GM23338 (cell line): ENCODE measurements at regions not wholly inside any gene's neighbourhood (a gene's known extent, or its start where the extent isn't known, plus 50 kb on each side); places are given as distances from the start of the nearest gene placed in this dataset.

Experiments used
- ATAC-seq: fragments of 200-7000 bp; cut with Tn5 transposase; 3 replicates; pipeline ENCODE4 v1.9.1; 2020
- DNase-seq: peaks from one replicate; pipeline ENCODE4 v3.0.0-alpha.2; 2015; ENCODE audit warnings: low spot score
- H2AFZ ChIP-seq: fragments of 200-600 bp; sonication (generic); 2 replicates; pipeline ENCODE4 v1.8.0; 2016; ENCODE audit warnings: antibody characterized with exemption, mild to moderate bottlenecking, moderate library complexity
- H3F3A ChIP-seq: fragments of 200-600 bp; sonication (generic); replicated peaks from 2 replicates; pipeline ENCODE4 v1.8.0; 2017; ENCODE audit warnings: antibody characterized with exemption, mixed run types, low read depth
- H3K27ac ChIP-seq: fragments of 200-600 bp; sonication (generic); 2 replicates; pipeline ENCODE4 v1.6.1; 2016; ENCODE audit warnings: low read depth
- H3K27me3 ChIP-seq: fragments of 200-600 bp; sonication (generic); 2 replicates; pipeline ENCODE4 v1.8.0; 2016; ENCODE audit warnings: mild to moderate bottlenecking, mixed run types, moderate library complexity; ENCODE audit not compliant: insufficient read depth
- H3K36me3 ChIP-seq: fragments of 200-600 bp; sonication (generic); 2 replicates; pipeline ENCODE4 v1.8.0; 2016; ENCODE audit warnings: mild to moderate bottlenecking; ENCODE audit not compliant: insufficient read depth
- H3K4me1 ChIP-seq: fragments of 200-600 bp; sonication (generic); 2 replicates; pipeline ENCODE4 v1.8.0; 2016; ENCODE audit warnings: mild to moderate bottlenecking, moderate library complexity; ENCODE audit not compliant: insufficient read depth
- H3K4me2 ChIP-seq: fragments of 200-600 bp; sonication (generic); 2 replicates; pipeline ENCODE4 v1.7.1; 2017; ENCODE audit warnings: mixed run types
- H3K4me3 ChIP-seq: fragments of 200-600 bp; sonication (generic); 2 replicates; pipeline ENCODE4 v1.6.1; 2016; ENCODE audit warnings: mixed run types
- H3K79me2 ChIP-seq: fragments of 200-600 bp; sonication (generic); replicated peaks from 2 replicates; pipeline ENCODE4 v1.8.0; 2017; ENCODE audit warnings: mild to moderate bottlenecking; ENCODE audit not compliant: insufficient read depth
- H3K9me2 ChIP-seq: fragments of 200-600 bp; sonication (generic); 2 replicates; pipeline ENCODE4 v1.8.0; 2017; ENCODE audit not compliant: insufficient read depth
- H4K20me1 ChIP-seq: fragments of 200-600 bp; sonication (generic); replicated peaks from 2 replicates; pipeline ENCODE4 v1.8.0; 2017; ENCODE audit warnings: mild to moderate bottlenecking; ENCODE audit not compliant: insufficient read depth
- H3K27ac Mint-ChIP-seq: 2 replicates; pipeline ENCODE4 v1.8.0; 2020; ENCODE audit warnings: inconsistent platforms, mild to moderate bottlenecking, moderate library complexity, mixed read lengths
- H3K27me3 Mint-ChIP-seq: 3 replicates; pipeline ENCODE4 v1.8.0; 2022; ENCODE audit warnings: low read depth, mild to moderate bottlenecking, moderate library complexity, mixed read lengths, inconsistent platforms; ENCODE audit not compliant: insufficient read depth, poor library complexity
- H3K36me3 Mint-ChIP-seq: 3 replicates; pipeline ENCODE4 v1.8.0; 2021; ENCODE audit warnings: low read depth, mild to moderate bottlenecking, inconsistent platforms, moderate library complexity, mixed read lengths
- H3K4me1 Mint-ChIP-seq: 3 replicates; pipeline ENCODE4 v1.8.0; 2020; ENCODE audit warnings: mild to moderate bottlenecking, inconsistent platforms, mixed read lengths
- H3K4me3 Mint-ChIP-seq: 3 replicates; pipeline ENCODE4 v1.8.0; 2021; ENCODE audit warnings: moderate library complexity, mild to moderate bottlenecking, inconsistent platforms, mixed read lengths
- H3K9me3 Mint-ChIP-seq: 3 replicates; pipeline ENCODE4 v1.8.0; 2020; ENCODE audit warnings: moderate library complexity, mild to moderate bottlenecking, inconsistent platforms, mixed read lengths
- EZH2 ChIP-seq: fragments of 200-600 bp; sonication (generic); IDR thresholded peaks from one replicate; pipeline ENCODE4 v1.8.0; 2017; ENCODE audit warnings: antibody characterized with exemption, mild to moderate bottlenecking, low read depth; ENCODE audit not compliant: unreplicated experiment
- EZH2phosphoT487 ChIP-seq: fragments of 200-600 bp; sonication (generic); IDR thresholded peaks from one replicate; pipeline ENCODE4 v1.8.1; 2018; ENCODE audit warnings: antibody characterized with exemption; ENCODE audit not compliant: unreplicated experiment
- JUNB ChIP-seq: IDR thresholded peaks from one replicate; pipeline ENCODE4 v1.6.1; 2016; ENCODE audit warnings: antibody characterized with exemption; ENCODE audit not compliant: unreplicated experiment
- NANOG ChIP-seq: IDR thresholded peaks from 2 replicates; pipeline ENCODE4 v1.6.1; 2016; ENCODE audit warnings: antibody characterized with exemption, borderline replicate concordance
- POLR2AphosphoS5 ChIP-seq: IDR thresholded peaks from 2 replicates; pipeline ENCODE4 v1.6.1; 2016; ENCODE audit warnings: antibody characterized with exemption, low read depth
- STAT1 ChIP-seq: IDR thresholded peaks from one replicate; pipeline ENCODE4 v1.6.1; 2016; ENCODE audit warnings: antibody characterized with exemption; ENCODE audit not compliant: unreplicated experiment
- ZNF114 ChIP-seq: fragments of 250-450 bp; sonication (Bioruptor Pico); IDR thresholded peaks from 2 replicates; pipeline ENCODE4 v1.5.0; 2020; ENCODE audit warnings: mild to moderate bottlenecking, moderate library complexity
- ZNF331 ChIP-seq: fragments of 250-450 bp; sonication (Bioruptor Pico); IDR thresholded peaks from 2 replicates; pipeline ENCODE4 v1.5.0; 2020; ENCODE audit warnings: low read depth, mild to moderate bottlenecking, moderate library complexity
- TF ChIP-seq, protein P1 (sequence below): IDR thresholded peaks from one replicate; pipeline ENCODE4 v1.6.1; 2018; ENCODE audit warnings: antibody characterized with exemption; ENCODE audit not compliant: unreplicated experiment
- TF ChIP-seq, protein P2 (sequence below), 2 experiments: fragments of 200-600 bp in 1 of 2; sonication (generic) in 1 of 2; conservative IDR thresholded peaks; 2 replicates each; pipeline versions ENCODE4 v1.5.1 to v1.6.1; 2016 to 2017; ENCODE audit warnings: antibody characterized with exemption in 2 of 2, low read depth in 2 of 2, mild to moderate bottlenecking in 2 of 2, moderate library complexity in 1 of 2
- TF ChIP-seq, protein P3 (sequence below): fragments of 250-450 bp; sonication (Bioruptor Pico); IDR thresholded peaks from 2 replicates; pipeline ENCODE4 v1.5.0; 2020; ENCODE audit warnings: mild to moderate bottlenecking, moderate library complexity

DNA sequence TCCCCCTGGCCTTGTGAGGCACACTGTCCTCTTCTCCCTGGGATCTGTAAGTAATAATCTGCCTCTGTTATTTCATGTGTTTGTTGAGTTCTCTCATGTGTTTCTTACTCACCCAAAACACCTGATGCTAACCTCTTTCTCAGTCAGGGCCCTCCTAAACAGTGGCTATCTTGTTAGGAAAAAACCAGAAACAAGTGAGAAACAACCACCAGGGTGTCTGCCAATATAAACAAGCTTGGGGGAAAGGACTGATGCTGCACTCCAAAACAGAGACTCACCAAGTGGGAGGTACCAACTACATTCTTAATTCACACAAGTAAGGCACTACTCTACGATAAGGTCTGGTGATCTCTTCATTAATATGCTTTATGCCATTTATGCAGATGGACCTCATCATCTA, 564.4 kb downstream of the SEMA5A start:
- Histone ChIP-seq H3K4me3 (no peak overlapping the region), H3K9me2 (no peaks in the 10 kb centered on the region), H3K79me2 (no peaks in the 10 kb centered on the region), H3K27ac (no peak overlapping the region), H3K4me2 (no peak overlapping the region), H3K36me3 (no peaks in the 10 kb centered on the region), H2AFZ (peak overlapping the region; percentile 67; the same call in 1 of the 2 replicates), H3F3A (no peaks in the 10 kb centered on the region), H3K4me1 (no peaks in the 10 kb centered on the region), H4K20me1 (no peaks in the 10 kb centered on the region), H3K27me3 (no peaks in the 10 kb centered on the region)
- no peak for DNase-seq
- peaks cover 6% of the 10 kb centered on the region for H3K27me3 Mint-ChIP-seq
- H3K36me3 Mint-ChIP-seq: no peaks in the 10 kb centered on the region
- H3K4me1 Mint-ChIP-seq: peaks cover 4% of the 10 kb centered on the region; the same call in 1 of the 3 replicates
- no peak for ATAC-seq
- no peak overlapping the region for H3K4me3 Mint-ChIP-seq
- no peak for TF ChIP-seq EZH2
- no peak for TF ChIP-seq ZNF114 (CRISPR knock-in tag)
- TF ChIP-seq, protein P1, sequence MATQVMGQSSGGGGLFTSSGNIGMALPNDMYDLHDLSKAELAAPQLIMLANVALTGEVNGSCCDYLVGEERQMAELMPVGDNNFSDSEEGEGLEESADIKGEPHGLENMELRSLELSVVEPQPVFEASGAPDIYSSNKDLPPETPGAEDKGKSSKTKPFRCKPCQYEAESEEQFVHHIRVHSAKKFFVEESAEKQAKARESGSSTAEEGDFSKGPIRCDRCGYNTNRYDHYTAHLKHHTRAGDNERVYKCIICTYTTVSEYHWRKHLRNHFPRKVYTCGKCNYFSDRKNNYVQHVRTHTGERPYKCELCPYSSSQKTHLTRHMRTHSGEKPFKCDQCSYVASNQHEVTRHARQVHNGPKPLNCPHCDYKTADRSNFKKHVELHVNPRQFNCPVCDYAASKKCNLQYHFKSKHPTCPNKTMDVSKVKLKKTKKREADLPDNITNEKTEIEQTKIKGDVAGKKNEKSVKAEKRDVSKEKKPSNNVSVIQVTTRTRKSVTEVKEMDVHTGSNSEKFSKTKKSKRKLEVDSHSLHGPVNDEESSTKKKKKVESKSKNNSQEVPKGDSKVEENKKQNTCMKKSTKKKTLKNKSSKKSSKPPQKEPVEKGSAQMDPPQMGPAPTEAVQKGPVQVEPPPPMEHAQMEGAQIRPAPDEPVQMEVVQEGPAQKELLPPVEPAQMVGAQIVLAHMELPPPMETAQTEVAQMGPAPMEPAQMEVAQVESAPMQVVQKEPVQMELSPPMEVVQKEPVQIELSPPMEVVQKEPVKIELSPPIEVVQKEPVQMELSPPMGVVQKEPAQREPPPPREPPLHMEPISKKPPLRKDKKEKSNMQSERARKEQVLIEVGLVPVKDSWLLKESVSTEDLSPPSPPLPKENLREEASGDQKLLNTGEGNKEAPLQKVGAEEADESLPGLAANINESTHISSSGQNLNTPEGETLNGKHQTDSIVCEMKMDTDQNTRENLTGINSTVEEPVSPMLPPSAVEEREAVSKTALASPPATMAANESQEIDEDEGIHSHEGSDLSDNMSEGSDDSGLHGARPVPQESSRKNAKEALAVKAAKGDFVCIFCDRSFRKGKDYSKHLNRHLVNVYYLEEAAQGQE: no peak
- no peak for TF ChIP-seq EZH2phosphoT487
- no peaks in the 10 kb centered on the region; the same call in 2 of the 3 replicates for H3K9me3 Mint-ChIP-seq
- H3K27ac Mint-ChIP-seq: no peak overlapping the region

DNA sequence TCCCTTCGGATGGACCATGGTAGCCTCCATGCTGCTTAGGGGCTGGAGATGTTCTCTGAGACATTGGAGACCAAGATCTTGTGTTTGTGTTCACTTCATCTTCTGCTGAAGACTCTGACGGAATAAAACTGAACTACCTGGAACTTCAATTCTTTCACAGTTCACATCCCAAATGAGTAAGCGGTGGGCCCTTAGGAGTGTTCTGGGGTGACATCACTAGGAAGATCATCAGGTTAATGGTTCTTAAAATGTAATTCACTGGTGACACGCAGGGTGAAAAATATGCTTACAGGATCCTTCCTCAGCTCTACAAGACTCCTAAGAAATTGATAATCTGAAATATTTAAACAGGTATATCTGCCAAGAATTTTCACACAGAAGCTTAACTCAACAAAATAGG, 561.5 kb downstream of the SEMA5A start:
- TF ChIP-seq ZNF114 (CRISPR knock-in tag) (no peak), JUNB (no peak), POLR2AphosphoS5 (no peak), ZNF331 (CRISPR knock-in tag) (no peak), STAT1 (no peak), NANOG (no peak), EZH2phosphoT487 (no peak)
- TF ChIP-seq, protein P2, sequence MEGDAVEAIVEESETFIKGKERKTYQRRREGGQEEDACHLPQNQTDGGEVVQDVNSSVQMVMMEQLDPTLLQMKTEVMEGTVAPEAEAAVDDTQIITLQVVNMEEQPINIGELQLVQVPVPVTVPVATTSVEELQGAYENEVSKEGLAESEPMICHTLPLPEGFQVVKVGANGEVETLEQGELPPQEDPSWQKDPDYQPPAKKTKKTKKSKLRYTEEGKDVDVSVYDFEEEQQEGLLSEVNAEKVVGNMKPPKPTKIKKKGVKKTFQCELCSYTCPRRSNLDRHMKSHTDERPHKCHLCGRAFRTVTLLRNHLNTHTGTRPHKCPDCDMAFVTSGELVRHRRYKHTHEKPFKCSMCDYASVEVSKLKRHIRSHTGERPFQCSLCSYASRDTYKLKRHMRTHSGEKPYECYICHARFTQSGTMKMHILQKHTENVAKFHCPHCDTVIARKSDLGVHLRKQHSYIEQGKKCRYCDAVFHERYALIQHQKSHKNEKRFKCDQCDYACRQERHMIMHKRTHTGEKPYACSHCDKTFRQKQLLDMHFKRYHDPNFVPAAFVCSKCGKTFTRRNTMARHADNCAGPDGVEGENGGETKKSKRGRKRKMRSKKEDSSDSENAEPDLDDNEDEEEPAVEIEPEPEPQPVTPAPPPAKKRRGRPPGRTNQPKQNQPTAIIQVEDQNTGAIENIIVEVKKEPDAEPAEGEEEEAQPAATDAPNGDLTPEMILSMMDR (conservative IDR thresholded peaks at IDR 0.05; ENCODE audit: low read depth in 2 of 2): no peak
- TF ChIP-seq, protein P3, sequence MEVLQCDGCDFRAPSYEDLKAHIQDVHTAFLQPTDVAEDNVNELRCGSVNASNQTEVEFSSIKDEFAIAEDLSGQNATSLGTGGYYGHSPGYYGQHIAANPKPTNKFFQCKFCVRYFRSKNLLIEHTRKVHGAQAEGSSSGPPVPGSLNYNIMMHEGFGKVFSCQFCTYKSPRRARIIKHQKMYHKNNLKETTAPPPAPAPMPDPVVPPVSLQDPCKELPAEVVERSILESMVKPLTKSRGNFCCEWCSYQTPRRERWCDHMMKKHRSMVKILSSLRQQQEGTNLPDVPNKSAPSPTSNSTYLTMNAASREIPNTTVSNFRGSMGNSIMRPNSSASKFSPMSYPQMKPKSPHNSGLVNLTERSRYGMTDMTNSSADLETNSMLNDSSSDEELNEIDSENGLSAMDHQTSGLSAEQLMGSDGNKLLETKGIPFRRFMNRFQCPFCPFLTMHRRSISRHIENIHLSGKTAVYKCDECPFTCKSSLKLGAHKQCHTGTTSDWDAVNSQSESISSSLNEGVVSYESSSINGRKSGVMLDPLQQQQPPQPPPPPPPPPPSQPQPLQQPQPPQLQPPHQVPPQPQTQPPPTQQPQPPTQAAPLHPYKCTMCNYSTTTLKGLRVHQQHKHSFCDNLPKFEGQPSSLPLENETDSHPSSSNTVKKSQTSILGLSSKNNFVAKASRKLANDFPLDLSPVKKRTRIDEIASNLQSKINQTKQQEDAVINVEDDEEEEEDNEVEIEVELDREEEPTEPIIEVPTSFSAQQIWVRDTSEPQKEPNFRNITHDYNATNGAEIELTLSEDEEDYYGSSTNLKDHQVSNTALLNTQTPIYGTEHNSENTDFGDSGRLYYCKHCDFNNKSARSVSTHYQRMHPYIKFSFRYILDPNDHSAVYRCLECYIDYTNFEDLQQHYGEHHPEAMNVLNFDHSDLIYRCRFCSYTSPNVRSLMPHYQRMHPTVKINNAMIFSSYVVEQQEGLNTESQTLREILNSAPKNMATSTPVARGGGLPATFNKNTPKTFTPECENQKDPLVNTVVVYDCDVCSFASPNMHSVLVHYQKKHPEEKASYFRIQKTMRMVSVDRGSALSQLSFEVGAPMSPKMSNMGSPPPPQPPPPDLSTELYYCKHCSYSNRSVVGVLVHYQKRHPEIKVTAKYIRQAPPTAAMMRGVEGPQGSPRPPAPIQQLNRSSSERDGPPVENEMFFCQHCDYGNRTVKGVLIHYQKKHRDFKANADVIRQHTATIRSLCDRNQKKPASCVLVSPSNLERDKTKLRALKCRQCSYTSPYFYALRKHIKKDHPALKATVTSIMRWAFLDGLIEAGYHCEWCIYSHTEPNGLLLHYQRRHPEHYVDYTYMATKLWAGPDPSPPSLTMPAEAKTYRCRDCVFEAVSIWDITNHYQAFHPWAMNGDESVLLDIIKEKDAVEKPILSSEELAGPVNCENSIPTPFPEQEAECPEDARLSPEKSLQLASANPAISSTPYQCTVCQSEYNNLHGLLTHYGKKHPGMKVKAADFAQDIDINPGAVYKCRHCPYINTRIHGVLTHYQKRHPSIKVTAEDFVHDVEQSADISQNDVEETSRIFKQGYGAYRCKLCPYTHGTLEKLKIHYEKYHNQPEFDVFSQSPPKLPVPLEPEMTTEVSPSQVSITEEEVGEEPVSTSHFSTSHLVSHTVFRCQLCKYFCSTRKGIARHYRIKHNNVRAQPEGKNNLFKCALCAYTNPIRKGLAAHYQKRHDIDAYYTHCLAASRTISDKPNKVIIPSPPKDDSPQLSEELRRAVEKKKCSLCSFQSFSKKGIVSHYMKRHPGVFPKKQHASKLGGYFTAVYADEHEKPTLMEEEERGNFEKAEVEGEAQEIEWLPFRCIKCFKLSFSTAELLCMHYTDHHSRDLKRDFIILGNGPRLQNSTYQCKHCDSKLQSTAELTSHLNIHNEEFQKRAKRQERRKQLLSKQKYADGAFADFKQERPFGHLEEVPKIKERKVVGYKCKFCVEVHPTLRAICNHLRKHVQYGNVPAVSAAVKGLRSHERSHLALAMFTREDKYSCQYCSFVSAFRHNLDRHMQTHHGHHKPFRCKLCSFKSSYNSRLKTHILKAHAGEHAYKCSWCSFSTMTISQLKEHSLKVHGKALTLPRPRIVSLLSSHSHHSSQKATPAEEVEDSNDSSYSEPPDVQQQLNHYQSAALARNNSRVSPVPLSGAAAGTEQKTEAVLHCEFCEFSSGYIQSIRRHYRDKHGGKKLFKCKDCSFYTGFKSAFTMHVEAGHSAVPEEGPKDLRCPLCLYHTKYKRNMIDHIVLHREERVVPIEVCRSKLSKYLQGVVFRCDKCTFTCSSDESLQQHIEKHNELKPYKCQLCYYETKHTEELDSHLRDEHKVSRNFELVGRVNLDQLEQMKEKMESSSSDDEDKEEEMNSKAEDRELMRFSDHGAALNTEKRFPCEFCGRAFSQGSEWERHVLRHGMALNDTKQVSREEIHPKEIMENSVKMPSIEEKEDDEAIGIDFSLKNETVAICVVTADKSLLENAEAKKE: no peak
- H3K36me3 ChIP-seq: no peaks in the 10 kb centered on the region
- Mint-ChIP-seq H3K36me3 (no peaks in the 10 kb centered on the region), H3K4me1 (peaks cover 4% of the 10 kb centered on the region; the same call in 1 of the 3 replicates), H3K9me3 (no peaks in the 10 kb centered on the region; the same call in 2 of the 3 replicates), H3K27me3 (peaks cover 6% of the 10 kb centered on the region), H3K27ac (no peak overlapping the region), H3K4me3 (no peak overlapping the region)
- H3K4me1 ChIP-seq: no peaks in the 10 kb centered on the region
- ATAC-seq: no peak
- DNase-seq: no peak
- no peaks in the 10 kb centered on the region for H3K27me3 ChIP-seq
- no peak overlapping the region for H3K4me2 ChIP-seq
- H2AFZ ChIP-seq: no peak overlapping the region
- no peak overlapping the region for H3K27ac ChIP-seq
- H3K79me2 ChIP-seq: no peaks in the 10 kb centered on the region
- H3K9me2 ChIP-seq: no peaks in the 10 kb centered on the region
- H4K20me1 ChIP-seq: no peaks in the 10 kb centered on the region
- no peak overlapping the region for H3K4me3 ChIP-seq
- no peaks in the 10 kb centered on the region for H3F3A ChIP-seq
